Activated CD8-positive, alpha-beta T cell treated with anti-CD3 and anti-CD28 coated beads for 36 hours (primary cell): ENCODE measurements at regions not wholly inside any gene's neighbourhood (a gene's known extent, or its start where the extent isn't known, plus 50 kb on each side); places are given as distances from the start of the nearest gene placed in this dataset.

Source experiments
- ATAC-seq: fragments of 200-7000 bp; cut with Tn5 transposase; one replicate; pipeline ENCODE4 v1.10.0; 2021; ENCODE audit warnings: mild to moderate bottlenecking, moderate library complexity
- CTCF ChIA-PET: fragments of 350-600 bp; sonication (Branson Sonifier 250); formaldehyde crosslinking; loops from one replicate; lab custom pipeline; 2021; ENCODE audit warnings: antibody characterized with exemption; lab: Charles Lee
- POLR2A ChIA-PET: fragments of 350-600 bp; sonication (Branson Sonifier 250); formaldehyde crosslinking; loops from one replicate; lab custom pipeline; 2021; ENCODE audit warnings: antibody characterized with exemption; lab: Charles Lee
- DNase-seq: peaks from one replicate; pipeline ENCODE4 v3.0.0-alpha.2; 2020
- H3K27ac Mint-ChIP-seq: one replicate; pipeline ENCODE4 v1.8.0; 2021; ENCODE audit warnings: mild to moderate bottlenecking, mixed read lengths
- H3K27me3 Mint-ChIP-seq: one replicate; pipeline ENCODE4 v1.8.0; 2021; ENCODE audit warnings: mixed read lengths
- H3K36me3 Mint-ChIP-seq: one replicate; pipeline ENCODE4 v1.8.0; 2021; ENCODE audit warnings: low read depth, mixed read lengths
- H3K4me1 Mint-ChIP-seq: one replicate; pipeline ENCODE4 v1.8.0; 2021; ENCODE audit warnings: low read depth, mixed read lengths
- H3K4me3 Mint-ChIP-seq: one replicate; pipeline ENCODE4 v1.8.0; 2021; ENCODE audit warnings: mild to moderate bottlenecking, moderate library complexity, mixed read lengths
- H3K9me3 Mint-ChIP-seq: one replicate; pipeline ENCODE4 v1.8.0; 2021; ENCODE audit warnings: mixed read lengths
- CTCF ChIP-seq: fragments of 200-600 bp; IDR thresholded peaks from one replicate; pipeline ENCODE4 v1.8.0; 2022; ENCODE audit warnings: antibody characterized with exemption, mild to moderate bottlenecking
- intact Hi-C: fragments of 100-400 bp; cut with micrococcal nuclease; formaldehyde crosslinking; loops from one replicate; pipeline ENCODE4 v1.10.0; 2022

GRCh38 chr13:53123536-53123935, 94.9 kb downstream of the OLFM4 start:
- ChIA-PET CTCF (no interaction called here), POLR2A (no interaction called here)
- H3K36me3 Mint-ChIP-seq: no peaks in the 10 kb centered on the region
- peaks cover 1% of the 10 kb centered on the region for H3K27me3 Mint-ChIP-seq
- no peak overlapping the region for H3K4me3 Mint-ChIP-seq
- intact Hi-C loops: no loop called here
- ATAC-seq: no peak
- DNase-seq: no peak
- H3K9me3 Mint-ChIP-seq: no peaks in the 10 kb centered on the region
- H3K4me1 Mint-ChIP-seq: no peaks in the 10 kb centered on the region
- no peak overlapping the region for H3K27ac Mint-ChIP-seq
- TF ChIP-seq CTCF: no peak

GRCh38 chr13:53124623-53125022, 96.0 kb downstream of the OLFM4 start:
- Mint-ChIP-seq H3K27me3 (peaks cover 1% of the 10 kb centered on the region), H3K27ac (no peak overlapping the region), H3K4me3 (no peak overlapping the region), H3K9me3 (no peaks in the 10 kb centered on the region), H3K4me1 (no peaks in the 10 kb centered on the region), H3K36me3 (no peaks in the 10 kb centered on the region)
- intact Hi-C loops: no loop called here
- POLR2A ChIA-PET: no interaction called here
- TF ChIP-seq CTCF: no peak
- CTCF ChIA-PET: interaction anchor here (0.9 kb wide), 1 partner anchor 9 kb away, joined by 3 read pairs; no protein-coding TSS in a partner anchor
- DNase-seq (no peak), ATAC-seq (no peak)

GRCh38 chr13:53126841-53127245, 98.2 kb downstream of the OLFM4 start:
- POLR2A ChIA-PET: no interaction called here
- no peak overlapping the region for H3K4me3 Mint-ChIP-seq
- H3K27ac Mint-ChIP-seq: no peak overlapping the region
- H3K9me3 Mint-ChIP-seq: no peaks in the 10 kb centered on the region
- H3K36me3 Mint-ChIP-seq: no peaks in the 10 kb centered on the region
- no peaks in the 10 kb centered on the region for H3K27me3 Mint-ChIP-seq
- CTCF ChIA-PET: interaction anchor here (1.3 kb wide), 1 partner anchor 25 kb away, joined by 4 read pairs; no protein-coding TSS in a partner anchor
- no peaks in the 10 kb centered on the region for H3K4me1 Mint-ChIP-seq
- TF ChIP-seq CTCF: no peak
- intact Hi-C loops: no loop called here
- DNase-seq: no peak
- ATAC-seq: no peak

- DNase-seq: no peak
- Mint-ChIP-seq H3K4me3 (no peak overlapping the region), H3K27ac (no peak overlapping the region), H3K9me3 (no peaks in the 10 kb centered on the region), H3K4me1 (no peaks in the 10 kb centered on the region), H3K27me3 (no peaks in the 10 kb centered on the region), H3K36me3 (no peaks in the 10 kb centered on the region)
- no peak for ATAC-seq
- CTCF ChIA-PET: interaction anchor here (1.3 kb wide), 1 partner anchor 25 kb away, joined by 4 read pairs; no protein-coding TSS in a partner anchor
- intact Hi-C loops: no loop called here
- POLR2A ChIA-PET: no interaction called here
- no peak for TF ChIP-seq CTCF
Observed at GRCh38 chr13:53127373-53127772, 98.8 kb downstream of the OLFM4 start.

GRCh38 chr13:53129864-53130393, 101.3 kb downstream of the OLFM4 start:
- Mint-ChIP-seq H3K4me3 (no peak overlapping the region), H3K9me3 (no peaks in the 10 kb centered on the region), H3K4me1 (no peaks in the 10 kb centered on the region), H3K27me3 (no peaks in the 10 kb centered on the region), H3K36me3 (no peaks in the 10 kb centered on the region), H3K27ac (no peak overlapping the region)
- intact Hi-C loops: no loop called here
- ChIA-PET CTCF (no interaction called here), POLR2A (no interaction called here)
- ATAC-seq (no peak), DNase-seq (no peak)
- TF ChIP-seq CTCF: no peak
